PC-3 (cell line): ENCODE measurements at regions not wholly inside any gene's neighbourhood (a gene's known extent, or its start where the extent isn't known, plus 50 kb on each side); places are given as distances from the start of the nearest gene placed in this dataset.

Experiments
- CTCF ChIP-seq: fragments of 300-600 bp; sonication (generic); conservative IDR thresholded peaks from 2 replicates; pipeline ENCODE4 v1.5.1; 2017; ENCODE audit warnings: antibody characterized with exemption, low read depth, mild to moderate bottlenecking, low read length
- EZH2 ChIP-seq: fragments of 300-600 bp; sonication (generic); IDR thresholded peaks from one replicate; pipeline ENCODE4 v1.6.1; 2017; ENCODE audit warnings: antibody characterized with exemption, mild to moderate bottlenecking, low read length; ENCODE audit not compliant: unreplicated experiment

GRCh38 chr4:147011411-147011810 lies 65.7 kb upstream of the TTC29 start:
- TF ChIP-seq CTCF = no peak
- TF ChIP-seq EZH2 = no peak
